ENCODE measurements at regions not wholly inside any gene's neighbourhood (a gene's known extent, or its start where the extent isn't known, plus 50 kb on each side); places are given as distances from the start of the nearest gene placed in this dataset.

DNA sequence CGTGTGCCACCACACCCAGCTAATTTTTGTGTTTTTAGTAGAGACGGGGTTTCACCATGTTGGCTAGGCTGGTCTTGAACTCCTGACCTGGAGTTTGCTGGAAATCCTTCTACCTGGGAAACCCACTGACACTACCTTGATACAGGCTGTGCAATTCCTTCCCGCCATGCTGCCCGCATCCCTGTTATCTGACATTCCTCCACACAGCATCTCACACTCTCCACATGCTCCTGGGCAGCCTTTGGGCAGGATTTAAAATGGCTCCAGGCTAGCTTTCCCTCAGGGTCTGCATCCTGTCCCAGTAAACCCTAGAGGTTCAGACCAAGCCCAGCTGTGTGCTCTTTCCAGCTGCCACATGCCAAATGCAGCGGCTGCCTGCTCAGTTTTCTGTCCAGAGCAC, 319.5 kb upstream of the CXCR4 start:
- no peak overlapping the region for H3K9ac ChIP-seq (ENCODE audit: low read length)

DNA sequence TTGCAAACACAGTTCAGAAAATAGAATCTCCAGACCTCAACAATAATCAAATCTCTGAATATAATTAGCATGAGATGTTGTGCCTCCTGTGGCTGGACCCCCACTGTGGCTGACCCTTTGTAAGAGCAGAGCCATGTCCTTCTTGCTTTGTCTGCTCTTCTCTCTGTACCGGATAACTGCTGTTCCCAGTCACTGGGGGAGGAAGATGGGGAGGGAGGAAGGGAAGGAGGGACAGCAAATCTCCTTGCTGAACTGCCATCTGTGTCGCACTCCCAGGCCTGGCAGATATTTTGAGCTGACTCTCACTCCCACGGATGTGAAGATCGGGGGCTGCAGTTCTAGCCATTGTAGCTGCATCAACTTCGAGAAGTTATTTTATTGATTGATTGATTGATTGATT, 319.0 kb upstream of the CXCR4 start:
- H2AFZ ChIP-seq (ENCODE audit: low read depth, low read length) = no peak overlapping the region
- no peaks in the 10 kb centered on the region for H3F3A ChIP-seq (ENCODE audit: insufficient read depth, low read length, poor library complexity, severe bottlenecking)
- TF ChIP-seq MXI1 (conservative IDR thresholded peaks at IDR 0.05; ENCODE audit: poor library complexity, severe bottlenecking) (no peak), TAF1 (IDR thresholded peaks at IDR 0.05; ENCODE audit: low read depth) (no peak), POLR2AphosphoS5 (IDR thresholded peaks at IDR 0.05) (no peak), RAD21 (conservative IDR thresholded peaks at IDR 0.05) (no peak), EZH2 (IDR thresholded peaks at IDR 0.05; ENCODE audit: borderline replicate concordance, insufficient read depth, low read length, poor library complexity, severe bottlenecking) (no peak), EP300 (conservative IDR thresholded peaks at IDR 0.05; ENCODE audit: poor library complexity, severe bottlenecking) (no peak), SMC3 (conservative IDR thresholded peaks at IDR 0.05; ENCODE audit: poor library complexity) (no peak)
- TF ChIP-seq, protein P1, sequence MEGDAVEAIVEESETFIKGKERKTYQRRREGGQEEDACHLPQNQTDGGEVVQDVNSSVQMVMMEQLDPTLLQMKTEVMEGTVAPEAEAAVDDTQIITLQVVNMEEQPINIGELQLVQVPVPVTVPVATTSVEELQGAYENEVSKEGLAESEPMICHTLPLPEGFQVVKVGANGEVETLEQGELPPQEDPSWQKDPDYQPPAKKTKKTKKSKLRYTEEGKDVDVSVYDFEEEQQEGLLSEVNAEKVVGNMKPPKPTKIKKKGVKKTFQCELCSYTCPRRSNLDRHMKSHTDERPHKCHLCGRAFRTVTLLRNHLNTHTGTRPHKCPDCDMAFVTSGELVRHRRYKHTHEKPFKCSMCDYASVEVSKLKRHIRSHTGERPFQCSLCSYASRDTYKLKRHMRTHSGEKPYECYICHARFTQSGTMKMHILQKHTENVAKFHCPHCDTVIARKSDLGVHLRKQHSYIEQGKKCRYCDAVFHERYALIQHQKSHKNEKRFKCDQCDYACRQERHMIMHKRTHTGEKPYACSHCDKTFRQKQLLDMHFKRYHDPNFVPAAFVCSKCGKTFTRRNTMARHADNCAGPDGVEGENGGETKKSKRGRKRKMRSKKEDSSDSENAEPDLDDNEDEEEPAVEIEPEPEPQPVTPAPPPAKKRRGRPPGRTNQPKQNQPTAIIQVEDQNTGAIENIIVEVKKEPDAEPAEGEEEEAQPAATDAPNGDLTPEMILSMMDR (IDR thresholded peaks at IDR 0.05; ENCODE audit: poor library complexity, severe bottlenecking) = no peak
- TF ChIP-seq, protein P2, sequence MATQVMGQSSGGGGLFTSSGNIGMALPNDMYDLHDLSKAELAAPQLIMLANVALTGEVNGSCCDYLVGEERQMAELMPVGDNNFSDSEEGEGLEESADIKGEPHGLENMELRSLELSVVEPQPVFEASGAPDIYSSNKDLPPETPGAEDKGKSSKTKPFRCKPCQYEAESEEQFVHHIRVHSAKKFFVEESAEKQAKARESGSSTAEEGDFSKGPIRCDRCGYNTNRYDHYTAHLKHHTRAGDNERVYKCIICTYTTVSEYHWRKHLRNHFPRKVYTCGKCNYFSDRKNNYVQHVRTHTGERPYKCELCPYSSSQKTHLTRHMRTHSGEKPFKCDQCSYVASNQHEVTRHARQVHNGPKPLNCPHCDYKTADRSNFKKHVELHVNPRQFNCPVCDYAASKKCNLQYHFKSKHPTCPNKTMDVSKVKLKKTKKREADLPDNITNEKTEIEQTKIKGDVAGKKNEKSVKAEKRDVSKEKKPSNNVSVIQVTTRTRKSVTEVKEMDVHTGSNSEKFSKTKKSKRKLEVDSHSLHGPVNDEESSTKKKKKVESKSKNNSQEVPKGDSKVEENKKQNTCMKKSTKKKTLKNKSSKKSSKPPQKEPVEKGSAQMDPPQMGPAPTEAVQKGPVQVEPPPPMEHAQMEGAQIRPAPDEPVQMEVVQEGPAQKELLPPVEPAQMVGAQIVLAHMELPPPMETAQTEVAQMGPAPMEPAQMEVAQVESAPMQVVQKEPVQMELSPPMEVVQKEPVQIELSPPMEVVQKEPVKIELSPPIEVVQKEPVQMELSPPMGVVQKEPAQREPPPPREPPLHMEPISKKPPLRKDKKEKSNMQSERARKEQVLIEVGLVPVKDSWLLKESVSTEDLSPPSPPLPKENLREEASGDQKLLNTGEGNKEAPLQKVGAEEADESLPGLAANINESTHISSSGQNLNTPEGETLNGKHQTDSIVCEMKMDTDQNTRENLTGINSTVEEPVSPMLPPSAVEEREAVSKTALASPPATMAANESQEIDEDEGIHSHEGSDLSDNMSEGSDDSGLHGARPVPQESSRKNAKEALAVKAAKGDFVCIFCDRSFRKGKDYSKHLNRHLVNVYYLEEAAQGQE (IDR thresholded peaks at IDR 0.05; ENCODE audit: borderline replicate concordance) = no peak
- H3K27me3 ChIP-seq (ENCODE audit: insufficient read depth, low read depth, low read length) = no peaks in the 10 kb centered on the region
- no peak overlapping the region for H3K9ac ChIP-seq (ENCODE audit: low read length)
- H3K9me3 ChIP-seq (ENCODE audit: low read length) = no peaks in the 10 kb centered on the region
- no peaks in the 10 kb centered on the region for H3K9me2 ChIP-seq (ENCODE audit: insufficient read depth, low read length)
- H3K79me2 ChIP-seq (replicated peaks; ENCODE audit: insufficient read depth, low read length) = no peaks in the 10 kb centered on the region
- no peak overlapping the region for H3K27ac ChIP-seq (ENCODE audit: low read length)
- H3K36me3 ChIP-seq (ENCODE audit: insufficient read depth, low read length) = no peaks in the 10 kb centered on the region
- H4K20me1 ChIP-seq (ENCODE audit: insufficient read depth) = no peaks in the 10 kb centered on the region
- H3K4me3 ChIP-seq (ENCODE audit: low read length) = no peak overlapping the region
- H3K4me2 ChIP-seq (ENCODE audit: low read length) = no peak overlapping the region

More for the DNA sequence above, 319.5 kb upstream of the CXCR4 start:
- no peak overlapping the region for H2AFZ ChIP-seq (ENCODE audit: low read depth, low read length)
- no peaks in the 10 kb centered on the region for H3F3A ChIP-seq (ENCODE audit: insufficient read depth, low read length, poor library complexity, severe bottlenecking)
- no peak for TF ChIP-seq EZH2 (IDR thresholded peaks at IDR 0.05; ENCODE audit: borderline replicate concordance, insufficient read depth, low read length, poor library complexity, severe bottlenecking)
- no peak for TF ChIP-seq EP300 (conservative IDR thresholded peaks at IDR 0.05; ENCODE audit: poor library complexity, severe bottlenecking)
- TF ChIP-seq RAD21 (conservative IDR thresholded peaks at IDR 0.05) = no peak
- no peak for TF ChIP-seq POLR2AphosphoS5 (IDR thresholded peaks at IDR 0.05)
- TF ChIP-seq, protein P1 (IDR thresholded peaks at IDR 0.05; ENCODE audit: poor library complexity, severe bottlenecking) = no peak
- TF ChIP-seq, protein P2 (IDR thresholded peaks at IDR 0.05; ENCODE audit: borderline replicate concordance) = no peak
- H3K4me3 ChIP-seq (ENCODE audit: low read length) = no peak overlapping the region
- no peaks in the 10 kb centered on the region for H3K36me3 ChIP-seq (ENCODE audit: insufficient read depth, low read length)
- H3K79me2 ChIP-seq (replicated peaks; ENCODE audit: insufficient read depth, low read length) = no peaks in the 10 kb centered on the region
- no peaks in the 10 kb centered on the region for H3K27me3 ChIP-seq (ENCODE audit: insufficient read depth, low read depth, low read length)
- no peak overlapping the region for H3K4me2 ChIP-seq (ENCODE audit: low read length)
- H3K27ac ChIP-seq (ENCODE audit: low read length) = no peak overlapping the region
- no peaks in the 10 kb centered on the region for H4K20me1 ChIP-seq (ENCODE audit: insufficient read depth)
- no peaks in the 10 kb centered on the region for H3K9me3 ChIP-seq (ENCODE audit: low read length)
- no peaks in the 10 kb centered on the region for H3K9me2 ChIP-seq (ENCODE audit: insufficient read depth, low read length)

Measured in neural cell (in vitro differentiated cells).